ENCODE measurements at regions not wholly inside any gene's neighbourhood (a gene's known extent, or its start where the extent isn't known, plus 50 kb on each side); places are given as distances from the start of the nearest gene placed in this dataset.
"Not testable (repeated sequence)": the region's sequence is repeated elsewhere in the genome, so short reads cannot be mapped to it uniquely, and the experiment has no call there.

GRCh38 chr14:28375295-28375694, 391.3 kb upstream of the FOXG1 start:
- peak; percentile 64 for DNase-seq (ENCODE audit: low read depth)
- TF ChIP-seq, protein P1, sequence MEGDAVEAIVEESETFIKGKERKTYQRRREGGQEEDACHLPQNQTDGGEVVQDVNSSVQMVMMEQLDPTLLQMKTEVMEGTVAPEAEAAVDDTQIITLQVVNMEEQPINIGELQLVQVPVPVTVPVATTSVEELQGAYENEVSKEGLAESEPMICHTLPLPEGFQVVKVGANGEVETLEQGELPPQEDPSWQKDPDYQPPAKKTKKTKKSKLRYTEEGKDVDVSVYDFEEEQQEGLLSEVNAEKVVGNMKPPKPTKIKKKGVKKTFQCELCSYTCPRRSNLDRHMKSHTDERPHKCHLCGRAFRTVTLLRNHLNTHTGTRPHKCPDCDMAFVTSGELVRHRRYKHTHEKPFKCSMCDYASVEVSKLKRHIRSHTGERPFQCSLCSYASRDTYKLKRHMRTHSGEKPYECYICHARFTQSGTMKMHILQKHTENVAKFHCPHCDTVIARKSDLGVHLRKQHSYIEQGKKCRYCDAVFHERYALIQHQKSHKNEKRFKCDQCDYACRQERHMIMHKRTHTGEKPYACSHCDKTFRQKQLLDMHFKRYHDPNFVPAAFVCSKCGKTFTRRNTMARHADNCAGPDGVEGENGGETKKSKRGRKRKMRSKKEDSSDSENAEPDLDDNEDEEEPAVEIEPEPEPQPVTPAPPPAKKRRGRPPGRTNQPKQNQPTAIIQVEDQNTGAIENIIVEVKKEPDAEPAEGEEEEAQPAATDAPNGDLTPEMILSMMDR (IDR thresholded peaks at IDR 0.05; ENCODE audit: insufficient read depth, low read depth, low read length, missing control alignments) = peak; percentile 88
- no peak overlapping the region for H3K4me3 ChIP-seq (ENCODE audit: low read length)

- H3K4me3 ChIP-seq (ENCODE audit: low read length) = no peak overlapping the region
- TF ChIP-seq, protein P1 (IDR thresholded peaks at IDR 0.05; ENCODE audit: insufficient read depth, low read depth, low read length, missing control alignments) = no peak
- DNase-seq (ENCODE audit: low read depth) = peak; percentile 39
These were observed 384.9 kb upstream of the FOXG1 start for GRCh38 chr14:28381656-28382055.

DNA sequence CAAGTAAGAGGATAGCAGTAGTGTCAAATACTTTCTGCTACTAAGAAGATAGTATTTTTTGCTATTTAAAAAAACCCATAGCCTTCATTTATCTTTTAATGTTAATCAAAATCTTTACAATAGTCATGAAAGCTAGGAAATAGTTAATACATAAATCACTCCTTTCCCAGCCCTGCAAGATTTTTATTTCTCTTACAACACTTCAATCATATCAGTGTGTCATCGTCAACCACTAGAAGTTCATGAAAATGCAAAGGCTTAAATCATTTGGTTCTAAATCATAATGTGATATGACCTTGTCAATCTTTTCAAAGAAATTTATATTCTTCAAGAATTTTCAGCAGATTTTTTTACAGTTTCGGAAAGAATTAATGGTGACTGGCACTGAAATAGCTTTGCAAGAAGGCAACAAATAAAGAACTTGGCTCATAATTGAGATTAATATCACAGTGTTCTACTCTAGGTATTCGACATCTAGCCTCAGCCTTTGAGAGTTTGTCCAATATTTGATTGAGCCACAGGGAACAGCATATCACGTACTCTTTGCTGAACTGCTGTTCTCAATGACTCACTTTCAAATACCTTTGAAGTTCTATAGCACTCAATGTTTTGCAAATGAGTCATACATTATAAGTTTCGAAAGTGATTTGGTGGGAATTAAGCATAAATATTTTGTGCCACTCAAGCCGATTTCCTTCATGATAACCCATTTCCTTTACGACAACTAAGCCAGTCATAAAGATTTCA, 384.0 kb upstream of the FOXG1 start:
- no peak overlapping the region for H3K4me3 ChIP-seq (ENCODE audit: low read length)
- TF ChIP-seq, protein P1 (IDR thresholded peaks at IDR 0.05; ENCODE audit: insufficient read depth, low read depth, low read length, missing control alignments) = no peak
- peak; percentile 91 for DNase-seq (ENCODE audit: low read depth)

- H3K4me3 ChIP-seq (ENCODE audit: low read length) = no peak overlapping the region
- DNase-seq (ENCODE audit: low read depth) = no peak
- TF ChIP-seq, protein P1 (IDR thresholded peaks at IDR 0.05; ENCODE audit: insufficient read depth, low read depth, low read length, missing control alignments) = no peak
These were observed 368.1 kb upstream of the FOXG1 start for GRCh38 chr14:28398506-28398905.

- not testable (repeated sequence) for DNase-seq (ENCODE audit: low read depth); H3K4me3 ChIP-seq (ENCODE audit: low read length)
These were observed 364.9 kb upstream of the FOXG1 start for GRCh38 chr14:28401705-28402104.

DNA sequence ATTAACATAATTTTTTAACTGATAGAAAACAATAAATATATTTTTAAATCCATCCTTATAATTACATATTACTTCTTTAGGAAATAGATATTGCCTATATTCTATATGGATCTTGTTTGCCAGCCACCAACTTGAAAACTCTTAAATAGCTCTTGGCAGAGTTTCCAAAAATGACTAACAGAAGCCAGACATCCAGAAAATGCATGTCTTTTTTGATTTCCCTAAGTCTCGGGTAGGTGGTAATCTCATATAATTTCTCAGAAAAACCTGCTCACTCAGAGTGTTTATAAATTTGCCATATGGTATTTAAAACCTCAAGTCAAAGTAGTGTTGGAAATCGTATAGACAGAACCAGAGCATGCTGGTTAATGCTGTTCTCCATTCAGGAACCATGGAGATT, 360.4 kb upstream of the FOXG1 start:
- H3K4me3 ChIP-seq (ENCODE audit: low read length) = no peak overlapping the region
- no peak for DNase-seq (ENCODE audit: low read depth)
- TF ChIP-seq, protein P1 (IDR thresholded peaks at IDR 0.05; ENCODE audit: insufficient read depth, low read depth, low read length, missing control alignments) = no peak

GRCh38 chr14:28407031-28407825, 359.4 kb upstream of the FOXG1 start:
- no peak overlapping the region for H3K4me3 ChIP-seq (ENCODE audit: low read length)
- no peak for DNase-seq (ENCODE audit: low read depth)
- TF ChIP-seq, protein P1 (IDR thresholded peaks at IDR 0.05; ENCODE audit: insufficient read depth, low read depth, low read length, missing control alignments) = no peak

Measured in epithelial cell of esophagus (primary cell).